ENCODE measurements at regions not wholly inside any gene's neighbourhood (a gene's known extent, or its start where the extent isn't known, plus 50 kb on each side); places are given as distances from the start of the nearest gene placed in this dataset.

DNA sequence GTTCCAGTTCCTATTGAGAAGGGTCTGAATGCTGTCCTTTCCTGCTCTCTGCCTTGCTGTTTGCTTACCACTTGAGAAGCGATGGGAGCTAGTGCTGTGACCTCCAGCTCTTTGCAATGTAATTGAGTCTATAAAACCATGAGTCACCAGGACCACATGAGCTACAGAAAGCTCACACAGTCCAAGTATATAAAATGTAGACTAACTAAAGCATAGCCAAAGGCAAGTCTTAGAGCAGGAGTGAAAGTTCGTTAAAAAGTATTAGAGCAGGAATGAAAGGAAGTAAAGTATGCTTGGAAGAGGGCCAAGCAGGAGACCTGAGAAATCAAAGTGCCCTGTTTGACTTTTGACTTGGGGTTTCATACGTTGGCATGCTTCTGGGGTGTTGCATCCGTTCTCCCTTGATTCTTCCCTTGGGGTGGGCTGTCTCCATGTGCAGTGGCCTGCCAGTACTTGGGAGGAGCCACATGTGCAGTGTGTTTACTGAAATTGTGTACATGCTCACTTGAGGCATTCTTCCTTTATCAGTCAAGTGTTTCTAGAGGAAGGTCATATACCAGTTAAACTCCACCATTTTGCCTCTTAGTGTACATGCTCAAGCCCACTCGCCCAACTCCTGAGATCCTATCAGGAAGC lies 71.3 kb upstream of the KIT start:
- H3K36me3 ChIP-seq (ENCODE audit: control insufficient read depth in 2 of 3, insufficient read depth in 3 of 3, low read length in 3 of 3): no peaks in the 10 kb centered on the region
- no peak overlapping the region for H3K27ac ChIP-seq (ENCODE audit: low read depth in 2 of 2, low read length in 2 of 2)
- FAIRE-seq (no peak), DNase-seq (peak in 1 of 5 donors; percentile 8)
- intact Hi-C loops (cut with DNase I): no loop called here
- H3K4me3 ChIP-seq (ENCODE audit: low read length in 3 of 3): no peak overlapping the region
- H3K9ac ChIP-seq (ENCODE audit: low read length in 3 of 3): no peak overlapping the region
- TF ChIP-seq, protein P1, sequence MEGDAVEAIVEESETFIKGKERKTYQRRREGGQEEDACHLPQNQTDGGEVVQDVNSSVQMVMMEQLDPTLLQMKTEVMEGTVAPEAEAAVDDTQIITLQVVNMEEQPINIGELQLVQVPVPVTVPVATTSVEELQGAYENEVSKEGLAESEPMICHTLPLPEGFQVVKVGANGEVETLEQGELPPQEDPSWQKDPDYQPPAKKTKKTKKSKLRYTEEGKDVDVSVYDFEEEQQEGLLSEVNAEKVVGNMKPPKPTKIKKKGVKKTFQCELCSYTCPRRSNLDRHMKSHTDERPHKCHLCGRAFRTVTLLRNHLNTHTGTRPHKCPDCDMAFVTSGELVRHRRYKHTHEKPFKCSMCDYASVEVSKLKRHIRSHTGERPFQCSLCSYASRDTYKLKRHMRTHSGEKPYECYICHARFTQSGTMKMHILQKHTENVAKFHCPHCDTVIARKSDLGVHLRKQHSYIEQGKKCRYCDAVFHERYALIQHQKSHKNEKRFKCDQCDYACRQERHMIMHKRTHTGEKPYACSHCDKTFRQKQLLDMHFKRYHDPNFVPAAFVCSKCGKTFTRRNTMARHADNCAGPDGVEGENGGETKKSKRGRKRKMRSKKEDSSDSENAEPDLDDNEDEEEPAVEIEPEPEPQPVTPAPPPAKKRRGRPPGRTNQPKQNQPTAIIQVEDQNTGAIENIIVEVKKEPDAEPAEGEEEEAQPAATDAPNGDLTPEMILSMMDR (IDR thresholded peaks at IDR 0.05; ENCODE audit: borderline replicate concordance, extremely low read depth, insufficient read depth): no peak
- H3K27me3 ChIP-seq (ENCODE audit: control insufficient read depth, insufficient read depth, low read length): no peaks in the 10 kb centered on the region
- H3K9me3 ChIP-seq (ENCODE audit: control insufficient read depth in 2 of 3, insufficient read depth in 1 of 3, low read length in 3 of 3): no peaks in the 10 kb centered on the region
- H3K4me1 ChIP-seq (ENCODE audit: control insufficient read depth in 2 of 3, insufficient read depth in 2 of 3, low read depth in 1 of 3, low read length in 3 of 3): no peaks in the 10 kb centered on the region

DNA sequence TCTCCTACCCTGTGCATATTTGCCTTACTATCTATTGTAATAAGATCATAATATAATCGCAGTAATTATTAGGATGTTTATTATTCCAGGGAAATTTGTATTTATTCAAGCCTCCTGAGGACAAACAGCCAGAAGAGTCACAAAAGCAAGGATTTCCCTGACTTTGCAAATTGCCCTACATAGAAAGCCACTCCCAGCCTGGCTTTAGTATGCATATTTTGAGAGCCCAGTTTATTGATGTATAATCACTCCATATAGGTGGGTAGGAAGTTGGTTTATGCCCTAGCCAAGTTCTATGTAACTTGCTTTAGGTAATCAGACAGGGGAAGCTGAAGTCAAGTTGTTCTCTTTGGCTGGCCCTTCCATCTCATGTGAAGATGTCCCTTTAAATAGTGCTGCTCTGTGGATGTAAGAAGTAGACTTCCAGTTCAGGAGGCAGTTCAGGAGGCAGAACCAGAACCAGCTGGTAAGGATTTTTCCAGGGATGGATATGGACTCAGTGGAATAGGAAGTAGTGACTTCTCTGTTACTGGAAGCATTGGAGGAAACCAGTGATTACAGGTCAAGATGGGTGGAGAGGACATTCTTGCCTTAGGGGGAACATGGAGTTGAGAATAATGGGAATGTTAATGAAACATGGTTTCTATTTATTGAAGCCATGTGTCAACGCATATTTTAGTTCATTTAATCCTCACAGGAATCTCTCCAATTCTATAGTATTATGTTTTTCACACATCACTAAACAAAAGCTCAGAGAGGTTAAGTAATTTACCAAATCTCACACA lies 70.5 kb upstream of the KIT start:
- H3K27ac ChIP-seq (ENCODE audit: low read depth in 2 of 2, low read length in 2 of 2): no peak overlapping the region
- intact Hi-C loops (cut with DNase I): no loop called here
- no peaks in the 10 kb centered on the region for H3K4me1 ChIP-seq (ENCODE audit: control insufficient read depth in 2 of 3, insufficient read depth in 2 of 3, low read depth in 1 of 3, low read length in 3 of 3)
- TF ChIP-seq, protein P1 (IDR thresholded peaks at IDR 0.05; ENCODE audit: borderline replicate concordance, extremely low read depth, insufficient read depth): no peak
- H3K4me3 ChIP-seq (ENCODE audit: low read length in 3 of 3): no peak overlapping the region
- no peak for DNase-seq
- no peak overlapping the region for H3K9ac ChIP-seq (ENCODE audit: low read length in 3 of 3)
- no peaks in the 10 kb centered on the region for H3K9me3 ChIP-seq (ENCODE audit: control insufficient read depth in 2 of 3, insufficient read depth in 1 of 3, low read length in 3 of 3)
- no peaks in the 10 kb centered on the region for H3K27me3 ChIP-seq (ENCODE audit: control insufficient read depth, insufficient read depth, low read length)
- H3K36me3 ChIP-seq (ENCODE audit: control insufficient read depth in 2 of 3, insufficient read depth in 3 of 3, low read length in 3 of 3): no peaks in the 10 kb centered on the region
- no peak for FAIRE-seq

DNA sequence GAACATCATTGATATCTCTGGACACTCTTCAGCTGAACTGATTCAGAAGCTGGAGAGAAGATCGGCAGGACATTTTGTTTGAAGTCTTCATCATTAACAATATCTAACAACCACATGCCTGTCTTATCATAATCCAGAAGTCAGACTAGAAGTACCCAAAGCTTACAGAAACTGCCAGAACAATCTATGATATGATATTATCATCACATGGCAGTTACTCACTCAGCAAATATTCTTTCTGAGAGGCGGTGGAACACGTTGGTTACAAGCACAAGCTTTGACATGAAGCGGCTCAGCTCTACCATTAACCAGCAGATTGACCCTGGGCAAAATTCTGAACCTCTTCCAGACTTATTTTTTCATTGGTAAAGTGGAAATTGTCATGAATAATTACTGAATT lies 69.4 kb upstream of the KIT start:
- H3K27me3 ChIP-seq (ENCODE audit: control insufficient read depth, insufficient read depth, low read length): no peaks in the 10 kb centered on the region
- no peak overlapping the region for H3K9ac ChIP-seq (ENCODE audit: low read length in 3 of 3)
- no peak for DNase-seq
- no peaks in the 10 kb centered on the region for H3K4me1 ChIP-seq (ENCODE audit: control insufficient read depth in 2 of 3, insufficient read depth in 2 of 3, low read depth in 1 of 3, low read length in 3 of 3)
- no peaks in the 10 kb centered on the region for H3K9me3 ChIP-seq (ENCODE audit: control insufficient read depth in 2 of 3, insufficient read depth in 1 of 3, low read length in 3 of 3)
- H3K36me3 ChIP-seq (ENCODE audit: control insufficient read depth in 2 of 3, insufficient read depth in 3 of 3, low read length in 3 of 3): no peaks in the 10 kb centered on the region
- FAIRE-seq: no peak
- H3K4me3 ChIP-seq (ENCODE audit: low read length in 3 of 3): no peak overlapping the region
- intact Hi-C loops (cut with DNase I): no loop called here
- H3K27ac ChIP-seq (ENCODE audit: low read depth in 2 of 2, low read length in 2 of 2): no peak overlapping the region
- TF ChIP-seq, protein P1 (IDR thresholded peaks at IDR 0.05; ENCODE audit: borderline replicate concordance, extremely low read depth, insufficient read depth): no peak

Data from kidney (tissue), 13 donors.